NCI-H2227 (cell line): ENCODE measurements at regions not wholly inside any gene's neighbourhood (a gene's known extent, or its start where the extent isn't known, plus 50 kb on each side); places are given as distances from the start of the nearest gene placed in this dataset.
"Not testable (repeated sequence)": the region's sequence is repeated elsewhere in the genome, so short reads cannot be mapped to it uniquely, and the experiment has no call there.

Experiments used
- DNase-seq: peaks from one replicate; lab custom pipeline; 2025; ENCODE audit not compliant: unreplicated experiment; lab: John Stamatoyannopoulos, UW

DNA sequence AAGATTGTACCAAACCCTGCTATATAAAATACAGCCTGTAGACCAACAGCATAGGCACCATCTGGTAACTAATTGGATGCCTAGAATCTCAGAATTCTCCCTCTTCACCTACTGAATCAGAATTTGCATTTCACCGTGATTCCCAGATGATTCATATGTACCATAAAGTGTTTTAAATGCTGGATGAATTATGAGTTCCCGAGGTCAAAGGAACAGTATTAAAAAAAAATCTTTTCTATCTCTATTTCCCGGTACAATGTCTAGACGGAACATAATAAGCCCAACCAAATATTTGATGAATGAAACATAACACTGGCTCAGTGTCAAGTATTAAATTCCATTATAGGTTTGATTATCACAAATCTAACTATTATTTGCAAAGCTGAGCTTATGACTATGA lies 280.0 kb downstream of the ANKRD50 start:
- no peak for DNase-seq

- DNase-seq, result no peak
Observed at GRCh38 chr4:124433044-124433443, 279.5 kb downstream of the ANKRD50 start.

DNA sequence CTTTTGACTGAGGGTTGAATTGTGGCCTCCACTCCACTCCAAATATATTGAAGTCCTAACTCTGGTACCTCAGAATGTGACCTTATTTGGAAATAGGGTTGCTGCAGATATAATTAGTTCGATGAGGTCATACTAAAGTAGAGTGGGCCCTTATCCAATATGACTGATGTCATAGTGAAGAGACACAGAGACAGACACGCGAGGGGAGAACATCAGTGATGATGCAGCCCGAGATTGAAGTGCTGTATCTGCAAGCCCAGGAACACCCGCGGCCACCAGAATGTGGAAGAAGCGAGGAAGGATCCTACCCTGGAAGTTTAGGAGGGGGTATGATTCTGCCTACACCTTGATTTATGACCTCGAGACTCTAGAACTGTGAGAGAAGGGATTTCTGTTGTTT lies 279.0 kb downstream of the ANKRD50 start:
- no peak for DNase-seq

DNA sequence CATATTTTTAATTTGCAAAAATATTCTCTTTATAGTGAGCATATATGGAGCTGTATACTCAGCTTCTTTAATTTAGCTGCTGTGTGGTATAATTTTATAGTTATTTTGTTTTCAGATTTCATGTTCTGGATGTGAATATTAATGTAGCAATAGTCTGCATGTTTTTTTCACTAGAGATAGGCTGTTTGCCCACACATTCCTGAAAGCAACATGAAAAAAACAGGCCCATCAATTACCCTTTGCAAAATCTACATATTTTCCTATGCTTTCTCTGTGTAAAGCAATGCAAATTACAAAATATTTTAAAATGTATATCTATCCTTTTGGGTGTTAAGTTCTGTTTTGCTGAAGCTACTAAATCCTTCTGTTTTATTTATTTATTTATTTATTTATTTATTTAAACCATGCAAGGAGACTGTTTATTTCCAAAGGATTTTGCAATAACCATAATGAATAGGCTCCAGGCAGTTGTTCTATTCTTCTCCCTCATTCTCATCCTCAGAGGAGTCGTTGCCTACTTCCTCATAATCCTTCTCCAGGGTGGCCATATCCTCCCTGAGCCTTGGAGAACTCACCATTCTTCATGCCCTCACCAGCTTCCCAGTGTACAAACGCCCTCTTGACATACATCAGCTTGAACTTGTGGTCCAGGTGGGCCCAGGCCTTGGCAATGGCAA lies 277.1 kb downstream of the ANKRD50 start:
- no peak for DNase-seq

GRCh38 chr4:124437853-124438495 lies 274.6 kb downstream of the ANKRD50 start:
- DNase-seq, result no peak

DNA sequence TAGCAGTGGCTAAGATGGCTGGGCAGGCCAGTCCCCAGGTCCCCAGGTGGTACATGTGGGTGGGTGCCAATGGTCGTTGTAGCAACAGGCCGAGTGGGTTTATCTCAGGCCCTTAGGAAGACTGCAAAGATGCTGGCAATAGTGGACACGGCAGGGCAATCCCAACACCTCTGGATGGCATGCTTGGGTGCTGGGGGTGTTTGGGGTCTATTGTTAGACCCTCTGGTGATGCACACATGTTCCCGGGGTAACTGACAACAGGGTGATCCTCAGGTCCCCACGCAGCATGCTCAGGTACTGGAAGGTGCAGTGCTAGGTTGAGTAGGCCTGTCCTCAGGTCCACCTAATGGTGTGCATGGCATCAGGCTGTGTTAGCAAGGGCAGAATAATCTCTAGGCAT lies 267.5 kb downstream of the ANKRD50 start:
- DNase-seq, result no peak

DNA sequence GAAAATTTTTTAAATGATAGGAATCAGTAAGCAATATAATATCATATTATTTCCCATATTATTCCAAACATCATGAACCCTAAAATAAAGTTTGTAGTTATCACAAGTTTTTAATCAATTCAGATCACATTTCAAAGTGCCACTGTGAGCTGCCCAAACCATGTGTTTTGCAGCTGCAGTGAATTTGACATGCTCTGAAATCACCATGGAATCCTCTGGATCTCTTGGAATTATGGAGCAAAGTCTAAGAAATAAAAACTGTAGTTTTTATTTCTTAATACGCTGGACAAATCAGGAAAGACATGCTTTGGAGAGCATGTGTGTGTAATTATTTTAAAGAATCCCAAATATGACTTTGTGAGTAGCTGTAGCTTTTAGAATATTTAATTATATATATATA lies 262.7 kb downstream of the ANKRD50 start:
- DNase-seq, result no peak

DNA sequence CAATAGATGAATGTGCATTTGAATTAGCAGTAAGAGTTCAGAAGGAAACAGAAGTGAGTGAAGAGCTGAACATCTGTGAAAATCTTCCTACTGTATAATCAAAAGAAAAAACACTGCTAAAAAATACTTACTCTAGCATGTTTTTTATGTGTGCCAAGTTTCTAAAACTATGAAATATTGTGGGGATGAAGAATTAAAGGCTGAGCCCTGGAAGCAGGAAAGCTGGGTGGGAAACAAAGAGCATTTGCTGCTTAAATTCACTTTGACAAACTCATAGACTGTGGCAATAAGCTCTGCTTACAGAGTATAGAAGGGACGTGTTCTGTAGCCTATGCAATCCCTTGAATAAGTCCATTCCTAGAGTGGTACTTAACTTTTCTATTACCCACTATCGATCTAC lies 261.7 kb downstream of the ANKRD50 start:
- no peak for DNase-seq

DNA sequence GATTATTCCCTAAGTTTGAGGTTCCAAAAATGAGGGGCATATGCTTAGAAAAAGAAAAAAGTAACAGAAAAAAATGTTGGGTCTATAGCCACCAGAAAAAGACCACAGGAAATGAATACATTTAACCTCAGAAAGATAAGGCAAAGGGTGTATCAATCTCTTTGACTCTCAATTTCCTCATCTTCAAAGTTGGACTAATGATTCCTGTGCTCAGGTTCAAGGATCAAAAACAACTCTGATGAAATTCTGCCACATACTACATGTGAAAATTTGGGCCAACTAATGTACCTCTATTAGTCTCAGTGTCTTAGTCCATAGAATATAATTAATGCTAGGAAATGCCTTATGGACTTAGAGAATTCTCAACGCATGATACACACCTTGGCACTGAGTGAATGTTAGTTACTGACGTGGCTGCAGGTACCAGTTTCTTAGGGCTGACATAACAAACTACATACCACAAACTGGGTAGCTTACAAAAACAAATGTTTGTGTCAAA lies 257.7 kb downstream of the ANKRD50 start:
- no peak for DNase-seq

- DNase-seq, result no peak
Observed at GRCh38 chr4:124455671-124456070, 256.9 kb downstream of the ANKRD50 start.

- no peak for DNase-seq
Observed at GRCh38 chr4:124459196-124459940, 253.2 kb downstream of the ANKRD50 start.

DNA sequence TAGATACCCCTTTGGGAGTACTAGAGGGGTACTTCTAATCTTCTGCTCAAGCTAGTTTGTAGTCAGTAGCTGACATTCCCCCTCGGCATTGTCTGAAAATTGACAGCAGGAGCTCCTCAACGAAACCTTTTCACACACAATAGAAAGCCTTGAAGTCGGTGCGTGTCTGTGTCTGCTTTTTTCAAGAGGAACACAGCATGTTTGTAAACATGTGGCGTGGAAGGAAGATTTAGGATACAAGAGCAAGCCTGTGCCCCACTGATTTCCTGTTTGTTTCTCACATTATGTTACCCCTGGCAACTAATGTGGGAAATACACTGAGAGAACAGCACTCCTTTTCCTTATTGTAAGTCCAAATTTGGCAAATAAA lies 252.6 kb downstream of the ANKRD50 start:
- DNase-seq, result no peak

GRCh38 chr4:124461592-124461991 lies 250.9 kb downstream of the ANKRD50 start:
- DNase-seq, result not testable (repeated sequence)

GRCh38 chr4:124462954-124463828 lies 249.3 kb downstream of the ANKRD50 start:
- no peak for DNase-seq

DNA sequence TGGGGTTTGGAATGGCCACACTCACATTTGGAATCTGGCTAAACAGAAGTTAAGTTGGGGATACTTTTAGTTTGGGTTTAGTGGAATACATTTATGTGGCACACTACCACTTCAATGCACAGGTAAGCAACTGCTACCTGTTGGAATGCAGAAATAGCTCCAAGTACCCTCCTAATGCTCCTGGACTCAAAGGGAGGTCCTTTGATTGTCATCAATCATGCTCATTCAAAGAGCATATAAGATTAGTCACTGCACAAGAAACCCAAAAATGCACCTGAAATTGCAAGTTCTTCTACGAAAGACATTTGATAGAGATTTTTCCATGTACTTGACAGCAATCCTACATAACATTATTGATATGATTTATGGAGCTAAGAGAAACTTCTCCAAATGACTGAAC lies 247.7 kb downstream of the ANKRD50 start:
- no peak for DNase-seq

GRCh38 chr4:124468360-124468759 lies 244.2 kb downstream of the ANKRD50 start:
- DNase-seq, result no peak

- no peak for DNase-seq
Observed at GRCh38 chr4:124469981-124470380, 242.6 kb downstream of the ANKRD50 start.

DNA sequence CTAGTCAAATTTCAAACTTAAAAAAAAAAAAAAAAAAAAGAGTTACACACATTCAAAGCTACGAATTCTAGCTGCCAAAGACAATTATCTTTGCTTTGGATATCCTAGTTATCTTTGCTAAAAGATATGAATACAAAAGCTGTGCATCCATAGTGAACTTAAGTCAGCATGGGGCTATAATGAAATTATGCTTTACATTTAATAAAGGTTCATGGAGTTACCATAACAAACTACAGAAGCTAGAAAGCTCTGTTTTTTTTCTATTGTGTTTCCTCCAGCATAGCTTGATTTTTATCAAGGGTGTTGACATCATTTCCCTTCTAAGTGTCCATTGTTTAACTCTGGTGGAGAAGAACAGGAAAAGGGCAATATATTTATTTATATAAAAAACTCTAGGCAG lies 234.1 kb downstream of the ANKRD50 start:
- DNase-seq, result no peak

- DNase-seq, result no peak
Observed at GRCh38 chr4:124480061-124480460, 232.5 kb downstream of the ANKRD50 start.

DNA sequence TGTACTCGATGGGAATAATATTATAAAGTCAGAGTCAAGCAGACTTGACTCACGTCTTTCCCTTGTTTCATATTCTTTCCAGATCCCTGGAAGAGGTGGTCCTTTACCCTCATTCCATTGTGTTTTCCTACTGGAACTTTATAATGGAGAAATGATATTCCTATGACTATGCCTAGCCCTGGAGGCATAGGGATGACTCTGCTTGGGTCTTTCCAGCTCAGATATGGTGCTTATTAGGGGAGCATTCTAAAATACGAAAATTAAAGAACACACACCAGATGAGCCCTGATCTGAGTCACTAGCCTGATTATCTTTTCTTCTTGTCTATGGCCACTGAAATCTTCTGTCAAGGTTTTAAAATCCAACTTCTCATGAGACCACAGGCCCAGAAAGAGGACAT lies 231.4 kb downstream of the ANKRD50 start:
- DNase-seq, result no peak
